HG02571 (cell line): ENCODE measurements at regions not wholly inside any gene's neighbourhood (a gene's known extent, or its start where the extent isn't known, plus 50 kb on each side); places are given as distances from the start of the nearest gene placed in this dataset.

Experiments used
- ATAC-seq: cut with Tn5 transposase; IDR thresholded peaks from one replicate; pipeline ENCODE4 v1.9.1; 2021; ENCODE audit warnings: mild to moderate bottlenecking, moderate library complexity; ENCODE audit not compliant: unreplicated experiment

GRCh38 chr1:234697741-234698140, 87.8 kb upstream of the IRF2BP2 start:
- no peak for ATAC-seq

- no peak for ATAC-seq
Observed at GRCh38 chr1:234697015-234697414, 87.0 kb upstream of the IRF2BP2 start.

GRCh38 chr1:234696148-234696576, 86.2 kb upstream of the IRF2BP2 start:
- no peak for ATAC-seq

- ATAC-seq, result no peak
Observed at GRCh38 chr1:234694661-234695060, 84.7 kb upstream of the IRF2BP2 start.

- ATAC-seq, result no peak
Observed at GRCh38 chr1:234692966-234693580, 83.1 kb upstream of the IRF2BP2 start.

GRCh38 chr1:234691567-234691966, 81.6 kb upstream of the IRF2BP2 start:
- ATAC-seq, result no peak

- no peak for ATAC-seq
Observed at GRCh38 chr1:234690872-234691271, 80.9 kb upstream of the IRF2BP2 start.

- ATAC-seq, result no peak
Observed at GRCh38 chr1:234689236-234689635, 79.3 kb upstream of the IRF2BP2 start.

GRCh38 chr1:234687011-234687410, 77.0 kb upstream of the IRF2BP2 start:
- no peak for ATAC-seq

GRCh38 chr1:234686035-234686434, 76.1 kb upstream of the IRF2BP2 start:
- no peak for ATAC-seq

GRCh38 chr1:234684856-234685255, 74.9 kb upstream of the IRF2BP2 start:
- ATAC-seq, result no peak

GRCh38 chr1:234683861-234684632, 74.1 kb upstream of the IRF2BP2 start:
- no peak for ATAC-seq

- ATAC-seq, result no peak
Observed at GRCh38 chr1:234683127-234683860, 73.3 kb upstream of the IRF2BP2 start.

- ATAC-seq, result no peak
Observed at GRCh38 chr1:234681990-234682389, 72.0 kb upstream of the IRF2BP2 start.

- no peak for ATAC-seq
Observed at GRCh38 chr1:234681065-234681464, 71.1 kb upstream of the IRF2BP2 start.

- no peak for ATAC-seq
Observed at GRCh38 chr1:234680331-234680904, 70.4 kb upstream of the IRF2BP2 start.

- ATAC-seq, result peak; percentile 79
Observed at GRCh38 chr1:234676103-234676594, 66.2 kb upstream of the IRF2BP2 start.

- ATAC-seq, result no peak
Observed at GRCh38 chr1:234675572-234675971, 65.6 kb upstream of the IRF2BP2 start.

GRCh38 chr1:234675006-234675405, 65.0 kb upstream of the IRF2BP2 start:
- ATAC-seq, result no peak

GRCh38 chr1:234674218-234674815, 64.3 kb upstream of the IRF2BP2 start:
- no peak for ATAC-seq
